GM19025 (cell line): ENCODE measurements at regions not wholly inside any gene's neighbourhood (a gene's known extent, or its start where the extent isn't known, plus 50 kb on each side); places are given as distances from the start of the nearest gene placed in this dataset.
A peak's percentile ranks its signal among the peaks of the same experiment; 100 is the strongest.
"Not testable (repeated sequence)": the region's sequence is repeated elsewhere in the genome, so short reads cannot be mapped to it uniquely, and the experiment has no call there.

Experiments
- ATAC-seq: cut with Tn5 transposase; IDR thresholded peaks from one replicate; pipeline ENCODE4 v1.9.1; 2021; ENCODE audit warnings: mild to moderate bottlenecking, low read depth, moderate library complexity; ENCODE audit not compliant: unreplicated experiment

DNA sequence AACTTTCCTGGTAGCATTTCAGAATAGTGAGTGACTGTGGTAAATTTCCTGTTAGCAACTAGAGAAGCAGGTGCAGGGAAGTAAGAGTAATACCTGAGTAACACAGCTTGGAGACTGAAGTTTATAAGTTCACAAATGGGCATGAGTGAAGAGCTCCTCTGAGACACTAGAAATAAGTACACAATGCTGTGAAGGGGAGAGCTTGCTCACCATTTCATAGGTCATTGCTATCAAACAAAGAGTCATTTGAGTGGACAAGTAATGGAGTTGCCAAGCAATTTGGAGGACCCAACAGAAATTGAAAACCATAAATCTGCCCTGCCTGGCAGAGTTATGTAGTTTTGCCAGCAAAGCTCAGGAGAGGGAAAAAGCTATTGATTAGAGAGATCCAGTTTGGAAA, 523.6 kb downstream of the TRAM1L1 start:
- ATAC-seq: no peak

DNA sequence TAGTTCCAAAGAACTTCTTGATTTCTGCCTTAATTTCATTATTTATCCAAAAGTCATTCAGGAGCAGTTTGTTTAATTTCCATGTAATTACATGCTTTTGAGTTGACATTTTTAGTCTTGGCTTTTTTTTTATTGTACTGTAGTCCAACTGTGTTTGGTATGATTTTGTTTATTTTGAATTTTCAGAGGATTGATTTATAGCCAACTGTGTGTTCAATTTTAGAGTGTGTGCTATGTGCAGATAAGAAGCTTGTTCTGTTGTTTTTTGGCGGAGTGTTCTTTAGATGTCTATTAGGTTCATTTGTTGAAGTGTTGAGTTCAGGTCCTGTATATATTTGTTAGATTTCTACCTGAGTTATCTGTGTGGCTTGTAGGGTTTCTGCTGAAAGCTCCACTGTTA, 533.6 kb downstream of the TRAM1L1 start:
- ATAC-seq: no peak

DNA sequence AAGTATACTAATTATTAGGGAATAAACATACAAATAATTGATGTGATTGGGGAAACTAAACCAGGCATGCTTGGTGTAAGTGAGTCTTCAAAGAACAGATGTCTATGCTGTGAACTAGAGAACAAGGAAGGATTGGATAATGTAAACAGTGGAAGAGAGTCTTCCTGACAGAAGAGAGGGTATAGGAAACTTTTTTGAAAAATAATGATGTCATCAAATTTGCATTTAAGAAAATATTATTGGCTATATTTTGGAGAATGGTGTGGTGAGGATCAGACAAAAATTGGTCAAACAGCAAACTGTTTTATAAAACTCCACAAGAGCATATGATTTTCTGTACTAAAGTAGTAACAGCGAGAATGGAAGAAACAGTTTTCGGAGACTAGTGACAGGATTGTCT, 537.7 kb downstream of the TRAM1L1 start:
- ATAC-seq: no peak

DNA sequence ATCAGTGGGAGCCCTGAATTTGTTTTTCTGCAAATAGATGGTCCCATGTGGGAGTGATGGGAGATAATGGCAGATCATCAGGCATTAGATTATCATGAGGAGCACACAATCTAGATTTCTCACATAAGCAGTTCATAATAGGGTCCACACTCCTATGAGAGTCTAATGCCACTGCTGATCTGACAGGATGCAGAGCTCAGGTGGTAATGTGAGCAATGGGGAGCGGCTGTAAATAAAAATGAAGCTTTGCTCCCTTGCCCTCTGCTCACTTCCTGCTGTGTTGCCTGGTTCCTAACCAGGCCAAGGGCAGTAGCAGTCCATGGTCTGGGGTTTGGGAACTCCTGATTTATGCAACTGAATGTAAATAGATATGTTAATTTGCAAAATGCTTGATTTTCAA, 538.6 kb downstream of the TRAM1L1 start:
- ATAC-seq: no peak

DNA sequence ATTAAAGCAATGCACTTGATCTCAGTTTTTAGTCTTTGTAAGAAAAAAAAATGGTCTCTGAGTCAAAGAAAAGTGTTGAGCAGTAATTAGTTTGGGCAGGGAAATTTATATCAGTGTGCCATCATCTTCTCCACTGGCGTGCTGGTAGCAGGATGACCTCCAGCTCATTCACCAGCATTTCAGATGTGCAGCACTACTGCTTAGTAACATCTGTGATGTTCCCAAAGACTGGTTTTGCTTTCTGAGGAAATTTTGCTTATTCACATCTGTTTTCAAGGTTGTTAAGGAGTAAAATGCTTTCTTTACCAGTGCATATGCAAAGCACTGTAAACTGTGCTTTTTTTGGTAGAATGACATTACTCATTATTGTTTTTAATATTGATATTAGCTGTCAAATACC, 540.4 kb downstream of the TRAM1L1 start:
- ATAC-seq: no peak

DNA sequence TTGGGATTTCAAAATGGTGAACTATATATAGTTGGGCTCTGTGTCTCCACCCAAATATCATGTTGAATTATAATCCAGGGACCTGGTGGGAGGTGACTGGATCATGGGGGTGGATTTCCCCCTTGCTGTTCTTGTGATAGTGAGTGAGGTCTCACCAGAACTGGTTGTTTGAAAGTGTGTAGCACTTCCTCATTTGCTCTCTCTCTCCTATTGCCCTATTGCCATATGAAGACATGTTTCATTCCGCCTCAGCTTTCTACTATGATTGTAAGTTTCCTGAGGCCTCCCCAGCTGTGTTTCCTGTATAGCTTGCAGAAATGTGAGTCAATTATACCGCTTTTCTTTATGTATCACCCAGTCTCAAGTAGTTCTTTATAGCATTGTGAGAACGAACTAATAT, 545.6 kb downstream of the TRAM1L1 start:
- ATAC-seq: no peak

DNA sequence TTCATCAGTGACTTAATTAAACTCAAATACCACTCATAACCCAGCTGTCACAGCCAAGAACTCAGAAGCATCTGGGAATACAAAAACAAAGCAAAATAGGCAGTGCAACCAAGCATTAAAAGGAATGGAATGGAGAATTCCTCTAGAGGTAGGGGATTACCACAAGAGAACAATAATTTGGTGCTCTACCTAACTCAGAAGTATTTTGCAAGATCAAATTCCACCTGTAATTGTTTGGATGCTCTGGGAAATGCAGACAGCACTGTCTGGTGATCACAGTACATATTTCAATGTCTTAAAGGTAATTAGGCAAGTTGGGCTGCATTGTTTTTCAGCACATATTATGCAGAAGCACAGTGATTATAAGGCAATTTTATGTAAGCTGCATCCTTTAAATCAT, 547.5 kb downstream of the TRAM1L1 start:
- ATAC-seq: no peak

DNA sequence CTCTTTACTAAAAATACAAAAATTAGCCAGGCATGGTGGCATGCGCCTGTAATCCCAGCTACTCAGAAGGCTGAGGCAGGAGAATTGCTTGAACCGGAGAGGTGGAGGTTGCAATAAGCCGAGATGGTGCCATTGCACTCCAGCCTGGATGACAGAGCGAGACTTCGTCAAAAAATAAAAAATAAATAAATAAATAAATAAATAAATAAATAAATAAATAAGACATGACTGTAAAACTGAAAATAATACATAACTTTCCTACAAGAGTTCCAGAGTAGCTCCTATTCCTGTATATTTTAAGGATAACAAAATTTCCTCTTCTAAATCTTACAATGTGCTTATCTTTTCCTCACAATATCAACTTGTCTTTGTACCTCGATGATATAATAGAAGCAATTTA, 549.4 kb downstream of the TRAM1L1 start:
- ATAC-seq: not testable (repeated sequence)

DNA sequence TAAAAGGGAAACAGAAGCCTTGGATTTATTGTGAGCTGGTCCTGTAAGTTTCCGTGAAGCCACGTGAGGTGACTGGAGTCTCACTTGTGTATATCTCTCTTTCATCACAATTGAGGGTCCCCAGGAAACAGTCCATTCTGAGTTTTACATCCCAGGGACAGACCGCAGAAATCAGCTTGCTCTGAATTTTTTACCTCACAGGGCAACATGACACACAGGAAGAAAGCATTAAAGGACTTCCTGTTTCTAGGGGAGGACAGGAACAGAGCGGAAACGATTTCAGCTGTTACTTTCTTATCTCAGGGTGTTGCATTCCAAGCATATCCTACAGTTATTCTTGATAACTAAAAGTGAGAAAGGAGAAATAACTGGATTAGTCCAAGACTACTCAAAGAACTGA, 553.5 kb downstream of the TRAM1L1 start:
- ATAC-seq: peak; percentile 74

DNA sequence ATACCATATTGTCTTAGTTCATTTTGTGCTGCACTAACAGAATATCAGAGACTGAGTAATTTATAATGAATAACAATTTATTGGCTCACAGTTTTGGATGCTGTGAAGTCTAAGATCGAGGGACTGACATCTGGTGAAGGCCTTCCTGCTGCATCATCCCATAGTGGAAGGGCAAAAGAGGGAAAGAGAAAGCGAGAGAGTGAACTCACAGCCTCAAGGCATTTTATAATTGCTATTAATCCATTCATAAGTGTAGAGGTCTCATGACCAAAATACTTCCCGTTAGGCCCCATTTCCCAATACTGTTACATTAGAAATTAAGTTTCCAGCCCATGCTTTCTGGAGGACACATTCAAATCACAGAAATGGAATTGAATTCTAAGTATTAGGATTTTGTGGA, 554.4 kb downstream of the TRAM1L1 start:
- ATAC-seq: no peak

DNA sequence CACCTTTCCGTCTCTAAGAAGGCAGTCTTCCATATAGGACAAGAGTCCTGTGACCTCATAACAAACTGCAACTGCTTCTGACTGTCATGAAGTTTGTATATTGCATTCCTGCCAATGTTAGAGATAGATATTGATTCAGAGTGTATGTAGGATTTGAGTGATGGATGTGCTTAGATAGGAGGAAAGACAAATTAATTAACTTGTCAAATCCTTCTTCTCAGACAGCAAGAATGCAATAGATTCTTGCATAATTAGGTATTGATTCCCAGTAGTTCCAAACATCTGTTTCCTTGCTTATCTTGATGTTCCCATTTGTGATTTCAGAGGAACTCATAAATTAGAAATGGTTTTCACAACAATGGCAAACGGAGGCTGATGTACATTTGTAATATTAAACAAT, 555.3 kb downstream of the TRAM1L1 start:
- ATAC-seq: no peak

DNA sequence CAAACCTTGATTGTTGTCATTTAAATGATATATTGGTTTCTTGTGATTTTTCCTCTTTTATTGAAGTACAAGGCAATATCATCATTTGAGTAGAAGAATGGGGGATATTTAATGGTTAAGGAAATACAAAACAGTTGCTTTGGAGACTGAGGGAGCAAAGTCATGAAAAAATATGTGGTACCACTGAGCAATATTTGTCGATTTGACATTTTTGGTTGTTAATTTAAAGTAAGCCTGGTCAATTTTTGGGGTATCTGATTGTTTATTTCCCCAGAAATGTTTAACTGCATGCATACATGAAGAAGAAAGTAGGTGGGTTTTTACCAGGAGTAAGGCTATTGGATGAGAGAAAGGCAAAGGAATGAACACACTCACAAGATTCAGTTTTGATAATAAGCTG, 556.2 kb downstream of the TRAM1L1 start:
- no peak for ATAC-seq

DNA sequence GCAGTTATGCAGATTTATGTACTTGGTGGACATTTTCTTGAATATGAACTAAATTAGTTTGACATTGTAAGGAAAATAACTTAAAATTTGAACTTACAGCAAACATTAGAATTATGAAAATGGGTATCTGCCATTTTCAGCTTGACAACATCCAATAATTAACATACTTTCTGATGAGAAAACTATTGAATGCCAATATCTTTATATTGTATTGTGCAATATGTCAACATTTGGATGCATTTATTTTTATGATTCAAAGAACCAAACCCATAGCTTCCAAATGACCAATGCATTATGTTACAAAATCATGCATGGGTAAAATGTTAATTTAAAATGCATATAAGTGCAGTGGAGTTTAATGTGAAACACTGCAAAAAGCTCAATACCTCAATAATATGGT, 562.5 kb downstream of the TRAM1L1 start:
- no peak for ATAC-seq

DNA sequence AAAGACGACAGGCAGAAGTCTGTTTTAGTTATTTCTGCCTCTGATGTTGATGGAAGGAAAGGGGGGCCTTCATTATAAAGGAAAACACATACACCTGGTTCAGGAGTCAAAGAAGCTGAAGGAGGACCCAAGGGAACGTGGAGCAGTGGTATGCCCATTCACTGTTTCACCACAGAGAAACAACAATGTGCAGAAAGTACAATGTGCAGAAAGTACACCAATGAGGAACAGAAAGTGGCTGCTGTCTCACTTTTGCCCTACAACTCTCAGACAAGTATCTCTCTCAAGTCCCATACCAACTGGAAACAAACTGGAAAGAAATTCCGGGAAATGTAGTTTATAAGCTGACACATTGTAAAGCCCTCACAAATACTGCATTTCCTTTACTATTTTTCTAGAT, 564.5 kb downstream of the TRAM1L1 start:
- ATAC-seq: no peak

DNA sequence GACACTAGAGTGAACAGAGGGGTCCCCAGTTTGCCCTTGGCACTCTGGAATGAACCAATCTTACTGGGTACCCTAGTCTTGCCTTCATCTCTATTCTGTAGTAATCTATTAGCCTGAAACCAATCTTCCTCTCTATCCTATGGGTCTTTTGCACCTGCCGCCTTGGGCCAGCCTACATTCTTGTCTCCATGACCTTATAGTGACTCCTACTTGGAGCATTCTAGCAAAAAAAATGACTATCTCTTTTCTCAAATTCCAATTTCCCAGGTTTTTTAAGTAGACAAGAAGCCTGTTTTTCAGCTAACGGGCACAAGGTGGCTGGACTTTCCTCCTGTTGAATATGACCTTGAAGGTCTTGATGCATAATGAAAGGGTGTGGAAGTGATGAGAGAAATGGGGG, 568.7 kb downstream of the TRAM1L1 start:
- ATAC-seq: no peak

DNA sequence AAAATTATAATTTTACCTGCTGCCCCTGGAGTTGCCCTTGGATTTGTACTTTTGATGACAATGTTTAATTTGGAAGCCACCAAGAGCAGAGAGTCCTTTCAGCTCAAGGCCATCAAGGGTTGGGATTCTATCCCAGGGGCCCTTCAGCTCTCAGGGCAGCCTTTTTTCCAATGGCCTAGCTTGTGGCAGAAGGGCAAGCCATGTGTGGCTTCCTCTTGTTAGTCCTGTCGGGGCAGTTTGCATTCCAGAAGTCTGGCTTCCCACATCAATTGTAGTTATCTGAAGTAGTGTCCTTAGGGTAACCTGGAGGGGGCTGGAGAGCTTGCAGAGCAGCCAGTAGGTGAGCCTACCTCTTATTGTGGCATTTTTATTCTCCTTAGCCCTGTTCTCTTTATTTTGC, 569.4 kb downstream of the TRAM1L1 start:
- no peak for ATAC-seq

DNA sequence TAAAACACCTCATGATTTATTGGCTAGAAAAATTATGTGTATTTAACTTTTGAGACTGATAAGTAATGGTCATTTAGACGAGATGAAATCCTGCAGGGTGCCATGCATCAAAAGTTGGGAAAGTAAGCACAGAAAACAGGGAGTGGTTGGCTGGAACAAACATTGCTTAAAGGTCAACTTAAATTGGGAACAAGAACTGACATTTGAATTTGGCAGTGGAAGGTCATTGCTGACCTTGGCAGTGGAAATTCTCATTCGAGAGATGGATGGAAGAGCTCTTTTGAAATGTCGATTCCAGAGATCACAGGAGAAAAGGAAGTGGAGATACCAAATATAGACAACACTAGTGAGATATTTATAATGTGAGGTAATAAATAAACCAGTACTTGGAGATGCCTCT, 572.8 kb downstream of the TRAM1L1 start:
- no peak for ATAC-seq

DNA sequence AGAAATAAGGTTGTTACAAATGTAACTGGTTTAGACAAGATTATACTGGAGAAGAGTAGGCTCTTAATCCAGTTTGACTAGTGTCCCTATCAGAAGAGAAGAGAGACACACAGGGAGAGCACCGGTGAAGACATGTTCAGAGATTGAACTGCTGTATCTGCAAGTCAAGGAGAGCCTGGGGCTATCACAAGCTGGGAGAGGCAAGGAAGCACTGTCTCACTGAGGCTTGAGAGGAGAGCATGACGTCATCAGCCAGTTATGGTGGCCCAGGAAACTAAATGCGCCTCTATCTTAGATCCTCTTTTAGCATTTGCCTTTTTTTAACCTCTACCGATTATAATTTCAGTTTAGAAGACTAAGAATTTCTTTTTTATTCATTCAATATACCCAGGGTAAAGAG, 583.4 kb downstream of the TRAM1L1 start:
- ATAC-seq: no peak

DNA sequence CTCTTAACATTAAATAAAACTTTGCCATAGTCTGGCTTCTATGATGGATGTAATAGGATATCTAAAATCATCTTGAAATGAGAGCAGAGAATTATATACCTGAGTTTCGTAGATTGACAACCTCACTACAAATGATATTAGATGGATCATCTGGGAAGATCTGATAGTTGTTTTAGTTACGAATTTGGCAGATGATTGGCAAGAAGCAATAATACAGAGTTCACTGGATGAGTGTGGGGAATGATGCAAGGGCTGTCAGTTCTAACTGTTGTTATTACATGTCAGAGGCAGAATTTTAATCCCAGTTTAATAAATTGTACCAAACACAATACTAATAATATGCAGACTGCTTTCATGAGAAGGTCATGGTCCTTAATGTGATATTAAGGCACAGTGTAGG, 585.2 kb downstream of the TRAM1L1 start:
- ATAC-seq: no peak

DNA sequence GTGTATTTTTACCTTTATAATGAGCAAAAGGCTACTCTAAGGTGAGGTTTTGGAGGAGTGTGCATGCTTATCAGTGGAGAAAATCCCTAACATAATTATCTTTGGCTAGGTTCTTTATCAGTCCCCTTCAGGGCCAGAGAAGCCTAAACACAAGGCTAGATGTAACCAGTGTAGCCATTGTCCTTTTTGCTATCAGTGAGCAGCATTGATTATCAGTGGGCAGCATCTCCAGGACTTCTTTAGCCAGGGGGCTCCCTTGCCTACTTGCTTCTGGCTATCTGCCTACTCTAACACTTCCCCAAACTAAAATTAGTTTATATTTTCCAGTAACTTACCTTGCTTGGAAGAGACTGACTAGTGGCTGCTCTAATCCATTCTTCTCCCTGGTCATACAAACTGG, 595.6 kb downstream of the TRAM1L1 start:
- no peak for ATAC-seq

DNA sequence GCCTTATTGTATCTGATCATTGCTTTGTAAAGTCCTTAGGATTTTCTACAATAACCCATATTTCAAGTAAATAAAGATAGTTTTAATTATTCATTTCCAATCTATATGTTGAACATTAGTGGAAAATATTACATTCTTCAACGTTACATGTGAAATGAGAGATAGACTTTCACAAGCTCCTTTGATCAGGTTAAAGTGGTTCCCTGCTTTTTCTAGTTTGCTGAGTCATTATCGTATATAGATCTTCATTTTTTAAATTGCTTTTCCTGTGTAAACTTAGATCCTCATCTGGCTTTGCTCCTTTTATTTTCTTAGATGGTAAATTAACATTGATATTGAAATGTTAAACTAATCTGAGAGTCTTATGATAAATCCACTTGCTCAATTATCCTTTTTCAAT, 599.0 kb downstream of the TRAM1L1 start:
- no peak for ATAC-seq

DNA sequence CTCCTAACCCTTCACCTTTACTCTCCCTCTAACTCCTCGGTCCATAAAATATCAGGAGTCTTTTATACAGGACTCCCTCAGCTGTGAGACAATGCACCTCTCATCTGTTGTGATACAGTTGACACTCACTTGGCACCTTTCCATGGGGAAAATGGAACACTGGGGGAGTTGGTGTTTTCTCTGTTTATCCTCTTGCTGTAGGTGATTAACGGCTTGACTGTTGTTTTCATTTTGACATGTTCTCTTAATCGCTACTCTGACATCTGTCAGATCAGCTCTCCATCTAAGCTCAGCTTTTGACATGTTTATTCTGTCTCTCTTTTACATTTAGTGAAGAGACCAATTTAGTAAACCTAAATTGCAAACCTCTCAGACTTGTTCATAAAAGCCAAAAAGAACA, 604.8 kb downstream of the TRAM1L1 start:
- ATAC-seq: no peak

DNA sequence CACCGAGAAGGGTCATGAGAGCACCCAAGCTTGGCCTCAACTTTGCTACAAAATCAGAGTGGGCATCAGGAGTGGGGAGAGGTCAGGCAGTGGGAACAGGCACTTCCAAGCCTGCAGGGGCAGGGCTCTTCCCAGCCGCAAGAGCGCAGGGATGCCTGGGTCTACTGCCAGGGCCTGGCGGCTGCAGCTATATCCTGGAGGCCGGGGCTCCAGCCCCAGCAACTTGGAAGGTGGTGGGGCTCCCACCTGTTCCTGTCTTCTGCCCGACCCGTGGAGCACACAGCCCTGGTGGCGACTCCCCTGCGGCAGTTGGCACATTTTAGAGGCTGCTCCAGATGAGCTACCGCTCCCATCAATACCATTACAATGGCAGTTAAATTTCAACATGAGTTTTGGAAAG, 607.0 kb downstream of the TRAM1L1 start:
- ATAC-seq: no peak

DNA sequence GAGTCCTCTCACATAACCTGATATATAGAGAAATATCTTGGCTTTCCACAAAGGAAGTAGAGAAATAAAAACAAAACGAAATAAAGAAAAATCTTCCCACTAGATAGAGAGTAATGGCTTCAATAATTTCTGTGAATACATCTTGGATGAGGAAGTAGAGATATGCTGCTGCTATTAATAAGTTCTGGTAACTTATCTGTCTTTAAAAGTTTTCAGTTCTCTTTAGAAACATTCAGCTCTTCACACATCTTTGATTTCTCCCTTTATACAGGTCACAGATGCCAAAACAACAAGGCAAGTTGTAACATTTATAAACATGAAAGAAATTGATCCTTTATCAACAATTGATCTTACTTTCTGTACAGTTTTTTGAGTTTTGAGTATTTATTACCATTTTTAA, 615.8 kb downstream of the TRAM1L1 start:
- no peak for ATAC-seq
